HG02588 (cell line): ENCODE measurements at regions not wholly inside any gene's neighbourhood (a gene's known extent, or its start where the extent isn't known, plus 50 kb on each side); places are given as distances from the start of the nearest gene placed in this dataset.
"Not testable (repeated sequence)": the region's sequence is repeated elsewhere in the genome, so short reads cannot be mapped to it uniquely, and the experiment has no call there.

Experiments used
- ATAC-seq: cut with Tn5 transposase; IDR thresholded peaks from one replicate; pipeline ENCODE4 v1.9.1; 2021; ENCODE audit warnings: mild to moderate bottlenecking, moderate library complexity; ENCODE audit not compliant: unreplicated experiment

DNA sequence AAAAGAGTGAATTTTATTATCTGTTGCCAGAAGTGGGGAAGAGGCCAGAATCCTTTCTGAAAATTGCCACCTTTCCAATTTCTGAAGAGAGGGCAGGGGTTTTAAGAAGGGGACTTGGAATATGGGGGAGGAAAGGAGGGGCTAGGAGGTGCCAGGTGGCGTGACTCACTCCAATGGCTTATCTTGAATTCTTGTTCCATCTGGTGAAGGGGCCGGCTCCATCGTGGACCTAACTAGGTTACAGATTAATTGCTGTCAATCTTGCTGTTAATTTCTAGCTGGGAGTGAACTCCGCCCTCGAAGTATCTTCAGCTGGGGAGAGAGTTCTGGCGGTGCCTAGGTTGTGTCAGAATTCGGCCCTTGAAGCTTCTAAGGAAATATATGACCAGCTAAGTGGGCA is 138.7 kb downstream of the YTHDC2 start:
- ATAC-seq, result no peak

DNA sequence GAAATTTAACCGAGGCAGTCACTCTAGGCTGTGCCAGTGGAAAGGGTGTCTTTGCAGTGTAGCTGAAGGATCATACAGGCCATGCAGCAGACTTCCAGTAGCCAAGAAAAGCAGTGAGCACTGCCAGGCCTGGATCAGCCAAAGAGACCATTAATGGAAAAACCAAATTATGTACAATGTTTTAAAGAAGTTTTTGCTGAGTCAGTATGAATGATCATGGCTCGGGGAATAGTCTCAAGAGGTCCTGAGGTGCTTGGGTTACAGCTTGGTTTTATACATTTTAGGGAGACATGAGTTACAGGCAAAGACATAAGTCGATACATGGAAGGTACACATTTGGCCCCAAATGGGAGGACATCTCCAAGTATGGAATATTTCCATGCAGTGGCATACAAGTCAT is 141.3 kb downstream of the YTHDC2 start:
- ATAC-seq, result no peak

DNA sequence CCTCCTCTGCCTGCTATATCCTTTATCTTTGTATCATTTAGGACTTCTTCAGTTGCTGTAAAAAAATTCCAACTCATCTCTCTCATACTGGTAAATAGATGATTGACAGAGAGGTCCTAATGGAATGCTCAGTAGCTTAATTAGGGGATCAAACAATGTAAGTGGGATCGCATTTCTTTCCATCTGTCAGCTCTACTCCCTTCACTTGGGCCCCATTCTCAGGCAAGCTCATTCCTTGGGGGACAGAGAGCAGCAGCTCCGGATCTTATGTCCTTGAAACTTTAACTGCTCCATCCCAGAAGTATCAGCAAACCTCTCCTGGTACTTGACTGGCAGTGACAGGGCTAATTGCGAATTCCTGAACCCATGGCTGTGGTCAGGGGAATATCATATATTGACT is 146.7 kb downstream of the YTHDC2 start:
- no peak for ATAC-seq

- ATAC-seq, result no peak
Observed at GRCh38 chr5:113660706-113661250, 147.3 kb downstream of the YTHDC2 start.

- ATAC-seq, result no peak
Observed at GRCh38 chr5:113663879-113664541, 150.5 kb downstream of the YTHDC2 start.

- ATAC-seq, result no peak
Observed at GRCh38 chr5:113673041-113673440, 159.5 kb downstream of the YTHDC2 start.

GRCh38 chr5:113675166-113675565 is 161.7 kb downstream of the YTHDC2 start:
- ATAC-seq, result no peak

- no peak for ATAC-seq
Observed at GRCh38 chr5:113678202-113678601, 164.7 kb downstream of the YTHDC2 start.

DNA sequence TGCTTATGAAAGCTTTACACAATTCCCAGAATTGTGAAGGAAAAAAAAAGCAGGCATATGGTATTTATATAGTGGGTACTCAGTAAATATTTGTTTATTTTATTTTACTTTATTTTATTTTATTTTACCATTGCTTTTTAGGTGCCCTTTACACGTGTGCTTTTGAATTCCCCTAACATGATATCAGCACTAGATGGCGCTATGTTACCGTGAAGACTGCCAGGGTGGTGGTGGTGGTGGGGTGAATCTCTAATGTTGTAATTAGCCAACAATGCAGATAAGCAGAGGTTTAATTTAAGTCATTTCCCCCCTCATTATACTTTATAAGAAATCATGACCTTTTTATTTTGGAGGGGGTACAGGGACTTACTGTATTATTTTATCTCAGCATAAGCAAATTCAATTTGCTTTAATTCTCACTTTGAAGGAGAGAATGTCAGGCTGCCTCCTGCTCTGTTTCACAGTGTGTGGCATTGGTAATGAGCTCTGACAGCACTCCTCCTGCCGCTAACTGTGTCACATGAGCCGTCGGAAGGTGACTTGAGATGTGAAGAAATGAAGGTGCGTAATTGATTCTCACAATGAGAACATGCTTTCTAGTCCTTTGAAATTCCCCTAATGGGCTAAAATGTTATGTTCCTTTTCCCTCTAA is 165.6 kb downstream of the YTHDC2 start:
- no peak for ATAC-seq

GRCh38 chr5:113680534-113680933 is 167.0 kb downstream of the YTHDC2 start:
- ATAC-seq, result no peak

- no peak for ATAC-seq
Observed at GRCh38 chr5:113682497-113683136, 169.1 kb downstream of the YTHDC2 start.

DNA sequence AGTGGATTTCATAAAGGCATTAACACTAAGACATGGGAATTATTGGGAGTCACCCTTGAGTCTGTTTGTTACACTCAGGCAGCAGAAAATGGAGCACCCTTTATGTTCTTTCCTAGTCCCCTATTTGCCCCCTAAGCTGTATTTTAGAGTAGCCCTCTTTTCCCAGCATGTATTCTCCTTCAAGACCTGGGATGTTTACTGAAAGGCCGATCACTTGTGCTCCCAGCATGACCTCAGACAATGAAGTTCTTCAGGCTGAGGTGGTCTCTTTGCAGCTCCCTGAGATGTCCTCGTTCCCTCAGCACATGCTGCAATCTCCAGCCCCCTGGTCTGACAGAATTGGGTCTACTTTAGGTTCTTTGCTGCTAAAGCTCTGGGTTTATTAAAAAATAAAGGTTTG is 169.7 kb downstream of the YTHDC2 start:
- ATAC-seq, result no peak

DNA sequence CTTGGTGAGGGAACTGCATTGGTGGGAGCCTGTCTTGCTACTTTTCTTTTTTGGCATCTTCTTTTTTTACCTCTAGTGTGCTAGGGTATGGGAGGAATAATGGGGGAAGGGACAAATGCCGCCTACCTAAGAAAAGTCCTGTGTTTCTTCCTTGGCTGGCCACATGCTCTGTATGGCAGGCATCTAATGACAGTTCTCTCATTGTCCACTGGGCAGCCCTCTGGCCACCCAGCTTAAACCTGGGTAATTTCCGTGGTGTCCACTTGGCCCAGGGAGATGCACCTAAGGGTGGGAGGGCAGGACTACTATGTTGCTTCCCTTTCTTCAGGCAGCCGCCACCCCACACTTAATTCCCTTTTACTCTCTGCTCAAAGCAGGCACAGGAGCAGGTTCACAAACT is 173.1 kb downstream of the YTHDC2 start:
- ATAC-seq, result no peak

GRCh38 chr5:113689647-113690046 is 176.2 kb downstream of the YTHDC2 start:
- ATAC-seq, result no peak

DNA sequence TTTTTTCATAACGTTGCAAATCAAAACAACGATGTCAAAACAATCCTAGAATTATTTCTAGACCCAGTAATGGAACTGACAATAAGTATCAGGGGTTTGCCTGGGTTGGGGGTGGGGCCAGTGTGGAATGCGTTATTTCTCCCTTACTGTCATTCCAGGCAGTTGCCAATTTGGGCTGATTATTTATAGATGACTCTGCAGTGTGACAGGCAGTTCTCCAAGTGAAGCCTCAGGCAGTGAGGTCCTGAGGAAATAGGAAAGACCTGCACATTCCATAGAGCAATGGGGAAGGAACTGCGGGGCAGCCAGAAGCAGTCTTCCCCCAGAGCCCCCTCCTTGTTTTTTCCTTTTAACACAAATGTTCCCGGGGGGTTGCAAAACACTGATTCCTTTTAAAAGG is 179.0 kb downstream of the YTHDC2 start:
- ATAC-seq, result no peak

- ATAC-seq, result no peak
Observed at GRCh38 chr5:113692891-113693457, 179.5 kb downstream of the YTHDC2 start.

GRCh38 chr5:113693701-113694100 is 180.2 kb downstream of the YTHDC2 start:
- no peak for ATAC-seq

GRCh38 chr5:113694576-113694975 is 181.1 kb downstream of the YTHDC2 start:
- no peak for ATAC-seq

DNA sequence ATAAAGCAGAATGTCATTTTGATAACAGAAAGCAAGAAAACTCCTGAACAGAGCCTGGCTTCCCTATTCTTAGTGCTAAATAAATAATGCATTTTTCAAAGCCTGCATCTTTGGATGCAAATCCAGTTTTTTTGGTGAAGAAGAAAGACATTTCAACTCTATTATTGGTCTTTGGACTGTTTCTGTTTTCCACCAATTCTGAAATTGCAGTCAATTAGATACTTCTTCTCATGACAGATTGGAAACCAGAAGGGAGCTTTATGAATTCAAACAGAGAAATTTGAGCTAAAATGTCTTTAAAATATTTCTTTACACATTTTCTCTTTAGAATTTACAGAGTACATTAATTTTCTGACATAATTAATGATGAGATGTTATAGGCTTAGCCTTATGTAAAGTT is 189.8 kb downstream of the YTHDC2 start:
- ATAC-seq, result no peak

GRCh38 chr5:113705657-113706056 is 192.2 kb downstream of the YTHDC2 start:
- ATAC-seq, result no peak

DNA sequence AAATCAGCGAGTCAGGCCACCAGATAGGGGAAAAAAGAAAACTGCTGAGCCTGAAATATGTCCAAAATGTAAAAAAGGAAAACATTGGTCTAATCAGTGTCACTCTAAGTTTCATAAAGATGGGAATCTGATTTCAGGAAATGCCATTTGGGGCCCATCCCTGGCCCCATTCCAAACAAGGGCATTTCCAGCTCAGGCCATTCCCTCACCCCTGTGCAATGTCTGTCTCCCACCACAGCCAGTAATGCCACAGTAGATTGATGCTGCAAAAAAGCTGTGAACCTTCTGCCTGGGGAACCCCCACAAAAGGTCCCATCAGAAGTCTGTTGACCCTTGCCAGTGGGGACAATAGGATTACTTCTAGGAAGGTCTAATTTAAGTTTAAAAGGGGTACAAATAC is 199.6 kb downstream of the YTHDC2 start:
- ATAC-seq, result no peak

DNA sequence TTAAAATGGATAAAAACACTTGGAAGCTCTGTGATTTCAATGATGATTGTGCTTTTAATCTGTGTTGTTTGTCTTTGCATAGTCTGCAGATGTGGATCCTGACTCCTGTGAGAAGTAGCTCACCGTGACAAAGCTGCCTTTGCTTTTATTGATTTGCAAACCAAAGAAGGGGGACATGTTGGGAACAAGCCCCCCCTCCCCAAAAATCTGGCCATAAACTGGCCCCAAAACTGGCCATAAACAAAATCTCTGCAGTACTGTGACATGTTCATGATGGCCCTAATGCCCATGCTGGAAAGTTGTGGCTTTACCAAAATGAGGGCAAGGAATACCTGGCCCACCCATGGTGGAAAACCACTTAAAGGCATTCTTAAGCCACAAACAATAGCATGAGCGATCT is 202.4 kb downstream of the YTHDC2 start:
- ATAC-seq, result not testable (repeated sequence)
